Gastroesophageal sphincter (tissue), 3 donors: ENCODE measurements at regions not wholly inside any gene's neighbourhood (a gene's known extent, or its start where the extent isn't known, plus 50 kb on each side); places are given as distances from the start of the nearest gene placed in this dataset.

Experiments used
- CTCF ChIP-seq, 4 experiments: fragments of 200-600 bp in 2 of 4; fragments of 450-650 bp in 2 of 4; sonication (generic) in 1 of 4; IDR thresholded peaks; one replicate each; pipeline ENCODE4 v1.5.1; 2017 to 2019; ENCODE audit warnings: antibody characterized with exemption in 4 of 4, mild to moderate bottlenecking in 2 of 4, moderate library complexity in 2 of 4
- EP300 ChIP-seq: sonication (generic); formaldehyde crosslinking; IDR thresholded peaks from one replicate; pipeline ENCODE4 v1.6.1; 2017; ENCODE audit warnings: antibody characterized with exemption, mild to moderate bottlenecking
- POLR2A ChIP-seq, 2 donors: fragments of 450-650 bp; IDR thresholded peaks; one replicate each; pipeline ENCODE4 v1.6.1; 2017; ENCODE audit warnings: antibody characterized with exemption in 2 of 2, mild to moderate bottlenecking in 2 of 2, moderate library complexity in 1 of 2
- POLR2AphosphoS5 ChIP-seq: sonication (generic); formaldehyde crosslinking; IDR thresholded peaks from one replicate; pipeline ENCODE4 v1.6.1; 2017; ENCODE audit warnings: antibody characterized with exemption

- TF ChIP-seq EP300 (no peak), POLR2AphosphoS5 (no peak), CTCF (IDR thresholded peaks at IDR 0.05) (no peak), POLR2A (IDR thresholded peaks at IDR 0.05) (no peak)
Observed at GRCh38 chr7:113998934-113999333, 80.1 kb upstream of the PPP1R3A start.
